ENCODE measurements at regions not wholly inside any gene's neighbourhood (a gene's known extent, or its start where the extent isn't known, plus 50 kb on each side); places are given as distances from the start of the nearest gene placed in this dataset.

DNA sequence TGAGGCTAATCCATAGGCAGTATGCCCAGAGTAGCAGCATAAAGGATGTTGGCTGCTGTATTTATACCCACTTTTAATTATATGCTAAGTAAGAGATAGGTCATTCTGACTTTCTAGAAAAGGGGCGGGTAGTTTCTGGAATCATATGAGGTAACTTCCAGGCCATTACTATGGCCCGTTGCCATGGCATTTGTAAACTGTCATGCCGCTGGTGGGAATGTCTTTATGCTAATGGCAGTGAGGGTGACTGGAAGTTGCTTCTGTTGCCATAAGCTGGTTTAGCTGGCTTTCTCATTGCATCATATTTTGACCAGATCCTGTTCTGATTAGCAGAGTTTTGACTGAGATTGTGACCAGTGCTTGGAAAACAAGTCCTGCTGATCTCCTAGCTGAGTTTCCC is 929.6 kb upstream of the CDH8 start:
- TF ChIP-seq EZH2 (optimal IDR thresholded peaks at IDR 0.05; ENCODE audit: low read depth, low read length) (no peak), EZH2phosphoT487 (IDR thresholded peaks at IDR 0.05; ENCODE audit: low read length) (no peak)
- TF ChIP-seq, protein P1, sequence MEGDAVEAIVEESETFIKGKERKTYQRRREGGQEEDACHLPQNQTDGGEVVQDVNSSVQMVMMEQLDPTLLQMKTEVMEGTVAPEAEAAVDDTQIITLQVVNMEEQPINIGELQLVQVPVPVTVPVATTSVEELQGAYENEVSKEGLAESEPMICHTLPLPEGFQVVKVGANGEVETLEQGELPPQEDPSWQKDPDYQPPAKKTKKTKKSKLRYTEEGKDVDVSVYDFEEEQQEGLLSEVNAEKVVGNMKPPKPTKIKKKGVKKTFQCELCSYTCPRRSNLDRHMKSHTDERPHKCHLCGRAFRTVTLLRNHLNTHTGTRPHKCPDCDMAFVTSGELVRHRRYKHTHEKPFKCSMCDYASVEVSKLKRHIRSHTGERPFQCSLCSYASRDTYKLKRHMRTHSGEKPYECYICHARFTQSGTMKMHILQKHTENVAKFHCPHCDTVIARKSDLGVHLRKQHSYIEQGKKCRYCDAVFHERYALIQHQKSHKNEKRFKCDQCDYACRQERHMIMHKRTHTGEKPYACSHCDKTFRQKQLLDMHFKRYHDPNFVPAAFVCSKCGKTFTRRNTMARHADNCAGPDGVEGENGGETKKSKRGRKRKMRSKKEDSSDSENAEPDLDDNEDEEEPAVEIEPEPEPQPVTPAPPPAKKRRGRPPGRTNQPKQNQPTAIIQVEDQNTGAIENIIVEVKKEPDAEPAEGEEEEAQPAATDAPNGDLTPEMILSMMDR (IDR thresholded peaks at IDR 0.05; ENCODE audit: low read length) = no peak
